ENCODE measurements at regions not wholly inside any gene's neighbourhood (a gene's known extent, or its start where the extent isn't known, plus 50 kb on each side); places are given as distances from the start of the nearest gene placed in this dataset.

- DNase-seq, result no peak
Measured at GRCh38 chr1:87165177-87165576, 163.5 kb upstream of the LMO4 start.

GRCh38 chr1:87167157-87167789, 161.4 kb upstream of the LMO4 start:
- peak; percentile 46 for DNase-seq

- DNase-seq, result peak; percentile 41
Measured at GRCh38 chr1:87167848-87168525, 160.7 kb upstream of the LMO4 start.

GRCh38 chr1:87169263-87169910, 159.3 kb upstream of the LMO4 start:
- no peak for DNase-seq

GRCh38 chr1:87170157-87170556, 158.5 kb upstream of the LMO4 start:
- peak; percentile 31 for DNase-seq

GRCh38 chr1:87170931-87171598, 157.6 kb upstream of the LMO4 start:
- DNase-seq, result no peak

- DNase-seq, result no peak
Measured at GRCh38 chr1:87173231-87173630, 155.4 kb upstream of the LMO4 start.

- DNase-seq, result no peak
Measured at GRCh38 chr1:87174724-87175245, 153.9 kb upstream of the LMO4 start.

GRCh38 chr1:87176087-87176486, 152.6 kb upstream of the LMO4 start:
- DNase-seq, result no peak

- no peak for DNase-seq
Measured at GRCh38 chr1:87176514-87176913, 152.2 kb upstream of the LMO4 start.

GRCh38 chr1:87178441-87178840, 150.2 kb upstream of the LMO4 start:
- no peak for DNase-seq

GRCh38 chr1:87179076-87179810, 149.4 kb upstream of the LMO4 start:
- DNase-seq, result no peak

GRCh38 chr1:87179851-87180519, 148.7 kb upstream of the LMO4 start:
- no peak for DNase-seq

- no peak for DNase-seq
Measured at GRCh38 chr1:87180682-87181081, 148.0 kb upstream of the LMO4 start.

- no peak for DNase-seq
Measured at GRCh38 chr1:87182611-87183010, 146.1 kb upstream of the LMO4 start.

GRCh38 chr1:87185077-87185476, 143.6 kb upstream of the LMO4 start:
- DNase-seq, result no peak

GRCh38 chr1:87186346-87186745, 142.3 kb upstream of the LMO4 start:
- no peak for DNase-seq

GRCh38 chr1:87188640-87189039, 140.0 kb upstream of the LMO4 start:
- no peak for DNase-seq

GRCh38 chr1:87190402-87190801, 138.3 kb upstream of the LMO4 start:
- no peak for DNase-seq

GRCh38 chr1:87191646-87192045, 137.0 kb upstream of the LMO4 start:
- no peak for DNase-seq

GRCh38 chr1:87194271-87194774, 134.4 kb upstream of the LMO4 start:
- DNase-seq, result no peak

GRCh38 chr1:87194856-87195255, 133.8 kb upstream of the LMO4 start:
- no peak for DNase-seq
